RCC 7860 (cell line): ENCODE measurements at regions not wholly inside any gene's neighbourhood (a gene's known extent, or its start where the extent isn't known, plus 50 kb on each side); places are given as distances from the start of the nearest gene placed in this dataset.
"Not testable (repeated sequence)": the region's sequence is repeated elsewhere in the genome, so short reads cannot be mapped to it uniquely, and the experiment has no call there.

Experiments
- DNase-seq: peaks from one replicate; pipeline ENCODE4 v3.0.0-alpha.2; 2015; ENCODE audit warnings: low spot score
- FAIRE-seq: peaks from 2 replicates; lab custom pipeline; 2012; peaks lifted over from hg19 to GRCh38; lab: Jason Lieb, UNC

DNA sequence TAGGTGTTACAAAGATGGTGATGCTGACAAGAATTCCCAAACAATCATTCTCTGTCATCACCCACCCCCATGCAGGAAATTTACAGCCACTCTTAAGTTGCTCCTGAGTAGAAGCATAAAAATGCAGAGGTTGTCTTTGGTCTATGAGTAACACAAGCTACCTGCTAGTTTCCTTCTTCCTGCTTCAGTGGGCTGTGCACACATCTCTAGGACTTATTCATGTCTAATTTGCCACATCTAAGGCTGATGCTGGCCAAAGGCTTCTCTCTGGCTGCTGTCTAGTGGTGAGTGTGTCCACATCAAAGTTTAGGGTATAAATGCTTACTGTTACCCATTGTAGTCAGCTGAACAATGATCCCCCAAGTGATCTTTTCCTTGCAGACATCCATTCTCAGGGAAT, 662.5 kb downstream of the TYW1 start:
- no peak for FAIRE-seq
- DNase-seq: no peak

DNA sequence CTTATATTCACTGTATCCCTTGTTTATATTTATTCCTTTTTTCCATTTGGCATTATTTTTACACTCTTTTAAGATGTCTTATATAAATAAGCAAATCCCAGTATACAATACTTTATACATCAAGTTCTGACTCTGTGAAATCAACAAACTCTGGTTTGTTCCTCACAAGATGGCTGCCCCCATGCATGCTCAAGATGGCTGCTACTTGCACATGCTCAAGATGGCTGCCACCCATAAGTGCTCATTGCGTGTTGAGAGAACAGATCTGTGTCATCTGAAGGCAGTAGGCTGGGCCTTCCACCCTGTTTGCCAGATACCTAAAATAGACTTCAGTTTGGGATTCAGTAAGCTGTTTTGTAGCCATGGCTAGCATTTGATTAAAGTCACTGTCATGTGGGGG, 666.2 kb downstream of the TYW1 start:
- DNase-seq (no peak), FAIRE-seq (no peak)

DNA sequence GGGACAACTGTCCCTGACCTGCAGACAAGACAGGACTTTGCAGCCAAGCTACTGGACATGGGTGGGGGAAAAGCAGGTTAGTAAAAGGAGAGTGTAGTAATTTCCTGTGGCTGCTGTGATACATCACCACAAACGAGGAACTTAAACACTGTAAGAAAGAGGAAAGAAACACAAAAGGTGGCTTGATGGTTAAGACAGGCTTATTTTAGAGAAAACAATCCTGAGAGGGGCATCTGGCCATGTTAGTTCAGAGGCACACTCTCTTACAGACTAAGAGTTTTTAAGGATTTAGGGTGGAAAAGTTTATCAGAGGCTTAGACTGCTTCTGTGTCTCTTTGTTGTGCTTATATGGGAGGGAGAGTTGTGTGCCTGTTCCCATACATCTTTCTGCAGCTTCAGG, 667.0 kb downstream of the TYW1 start:
- FAIRE-seq (no peak), DNase-seq (no peak)

DNA sequence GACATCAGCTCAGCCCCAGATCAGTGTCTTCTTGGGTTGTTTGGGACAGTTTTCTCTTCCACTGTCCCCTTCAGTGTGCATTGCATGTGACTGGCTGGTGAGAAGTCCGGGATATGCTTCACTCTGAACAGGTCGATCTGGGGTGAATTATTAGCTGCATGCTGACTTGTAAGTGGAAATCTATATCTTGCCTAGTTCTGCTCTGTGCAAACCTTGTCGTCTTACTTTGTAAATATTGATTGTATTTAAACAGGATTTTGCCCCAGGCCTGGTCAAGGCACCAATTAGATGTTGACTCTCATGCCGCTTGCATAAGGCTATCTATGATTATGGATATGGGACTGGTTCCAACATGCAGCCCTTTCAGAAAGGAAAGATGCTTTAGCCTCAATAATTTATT, 669.7 kb downstream of the TYW1 start:
- FAIRE-seq, DNase-seq: not testable (repeated sequence)

DNA sequence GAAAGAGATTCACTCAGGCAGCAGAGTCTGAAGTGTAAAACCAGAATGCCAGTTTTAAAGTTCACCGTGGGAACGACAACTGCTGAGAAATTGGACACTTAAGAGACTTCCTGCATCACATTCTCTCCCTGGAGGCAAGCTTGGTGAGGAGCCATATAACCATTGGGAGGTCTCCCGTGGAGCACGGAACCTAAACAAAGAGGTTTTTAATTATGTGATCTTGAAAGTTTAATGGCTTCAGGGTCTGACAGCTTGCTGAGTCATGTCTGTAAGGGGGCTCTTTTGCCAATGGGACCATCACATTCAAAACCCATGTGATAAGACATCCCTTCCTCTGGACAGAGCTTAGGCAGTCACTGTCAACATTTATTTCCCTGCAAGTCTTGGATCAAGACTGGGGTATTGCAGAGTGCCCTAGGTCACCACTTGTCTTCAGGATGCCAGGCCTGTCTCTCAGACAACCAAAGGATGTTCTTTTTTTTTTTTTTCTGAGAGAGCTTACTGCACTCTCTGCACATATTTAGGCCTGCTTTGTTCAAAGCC, 674.4 kb downstream of the TYW1 start:
- DNase-seq (no peak), FAIRE-seq (no peak)

DNA sequence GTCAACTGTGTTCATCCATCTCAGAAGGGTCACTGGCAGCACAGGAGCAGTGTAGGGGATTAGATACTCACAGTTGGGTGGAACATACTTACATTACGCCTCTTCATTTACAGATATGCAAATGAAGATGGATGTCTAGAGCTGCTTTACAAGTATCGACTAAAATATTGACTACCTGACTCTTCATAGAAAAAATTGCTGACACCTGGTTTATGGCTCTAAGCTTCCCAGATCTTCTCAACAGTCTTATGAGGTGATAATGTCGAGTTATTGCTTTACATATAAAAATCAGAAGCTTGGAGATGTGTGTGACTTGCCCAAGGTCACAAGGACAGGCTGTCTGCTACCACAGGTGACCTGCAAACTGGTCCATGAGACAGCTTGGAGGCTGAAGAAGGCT, 677.2 kb downstream of the TYW1 start:
- DNase-seq: no peak
- no peak for FAIRE-seq

GRCh38 chr7:67674862-67675261, 678.2 kb downstream of the TYW1 start:
- not testable (repeated sequence) for FAIRE-seq, DNase-seq

DNA sequence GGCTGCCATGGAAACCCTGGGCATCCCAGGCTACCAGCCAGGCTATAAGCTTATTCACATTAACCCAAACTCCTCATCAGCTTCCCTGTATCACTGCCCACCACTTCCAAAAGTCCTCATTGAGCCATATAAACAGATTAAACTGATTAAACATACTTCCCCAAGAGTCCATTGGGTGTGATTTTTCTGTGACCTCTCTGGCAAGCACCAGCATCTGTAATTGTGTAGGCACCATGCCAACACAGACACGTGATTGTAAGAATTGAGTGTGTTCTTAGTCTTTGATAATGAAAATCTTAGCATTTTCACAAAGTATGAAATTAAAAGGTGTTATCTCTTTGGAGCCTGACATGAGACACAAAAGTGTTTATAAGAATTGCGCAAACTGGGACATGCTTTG, 679.3 kb downstream of the TYW1 start:
- DNase-seq (no peak), FAIRE-seq (no peak)

DNA sequence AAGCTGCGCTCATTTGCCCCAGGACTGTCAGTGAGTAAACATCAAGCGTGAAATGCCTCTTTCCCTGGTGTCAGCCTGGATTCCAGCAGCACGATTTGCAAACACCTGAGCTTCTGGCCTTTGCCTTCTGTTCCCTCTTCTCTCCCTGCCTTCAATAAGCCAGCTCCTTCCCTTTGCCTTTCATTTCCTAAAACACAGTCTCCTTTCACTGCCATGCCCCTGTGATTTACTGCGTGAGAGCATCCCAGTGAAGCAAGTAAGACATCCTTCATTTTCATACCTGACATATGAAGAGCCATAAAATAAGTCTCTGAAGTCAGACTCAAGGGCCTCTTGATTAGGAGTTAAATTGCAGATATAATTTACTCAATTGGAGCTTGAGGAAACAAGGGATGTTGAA, 681.8 kb downstream of the TYW1 start:
- FAIRE-seq (no peak), DNase-seq (no peak)

DNA sequence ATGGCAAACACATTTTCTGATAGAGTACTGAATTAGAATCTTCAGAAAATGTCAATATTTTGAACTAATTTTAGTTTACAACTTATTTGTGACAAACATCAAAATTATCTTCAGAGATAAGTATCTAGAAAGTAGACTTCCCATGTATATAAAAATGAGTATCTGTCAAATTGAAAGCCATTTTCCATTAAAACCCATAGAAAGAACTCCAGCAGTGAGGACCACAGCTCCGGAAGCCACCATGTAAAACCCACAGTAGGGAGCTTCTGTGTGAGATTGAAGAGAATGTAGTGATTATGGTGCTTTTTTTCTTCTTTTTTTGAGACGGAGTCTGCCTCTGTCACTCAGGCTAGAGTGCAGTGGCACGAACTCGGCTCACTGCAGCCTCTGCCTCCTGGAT, 687.0 kb downstream of the TYW1 start:
- DNase-seq (no peak), FAIRE-seq (no peak)

- DNase-seq (no peak), FAIRE-seq (no peak)
Observed at GRCh38 chr7:67690700-67691099, 694.1 kb downstream of the TYW1 start.

GRCh38 chr7:67692425-67692824, 695.8 kb downstream of the TYW1 start:
- DNase-seq (no peak), FAIRE-seq (no peak)

DNA sequence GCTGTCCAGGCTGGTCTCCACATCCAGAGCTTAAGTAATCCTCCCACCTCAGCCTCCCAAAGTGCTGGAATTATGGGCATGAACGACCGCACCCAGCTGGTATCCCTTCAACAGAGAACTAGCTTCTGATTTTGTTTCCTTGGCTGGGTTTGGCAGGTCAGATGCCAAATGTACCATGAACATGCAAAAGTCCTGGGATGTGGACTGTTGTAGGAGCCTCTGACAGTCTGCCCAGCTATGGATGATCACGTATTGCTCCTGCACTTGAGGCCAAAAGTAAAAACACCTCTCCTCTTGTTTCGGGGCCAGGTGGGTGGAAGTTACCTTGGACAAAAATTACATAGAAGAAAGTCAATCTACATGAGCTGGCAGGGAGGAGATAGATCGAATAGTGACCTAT, 699.5 kb downstream of the TYW1 start:
- DNase-seq (no peak), FAIRE-seq (no peak)

DNA sequence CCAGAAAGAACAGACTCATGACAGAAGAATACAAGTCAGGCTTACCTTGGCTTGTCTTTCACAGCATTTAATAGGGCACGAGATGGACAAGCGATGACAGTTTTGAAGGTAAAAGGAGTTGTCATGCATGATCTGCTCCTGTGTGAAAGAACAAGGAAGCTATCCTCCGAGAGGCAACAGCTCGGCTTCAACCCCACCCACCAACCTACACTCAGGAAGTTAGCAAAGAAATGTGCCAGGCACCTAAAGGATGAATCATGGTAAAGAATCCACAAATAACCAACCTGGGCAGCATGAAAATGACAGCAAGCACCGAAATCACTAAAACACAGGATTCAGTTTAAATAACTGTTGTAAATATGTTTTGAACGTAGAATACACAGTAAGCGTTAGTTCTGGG, 700.2 kb downstream of the TYW1 start:
- DNase-seq (no peak), FAIRE-seq (no peak)

DNA sequence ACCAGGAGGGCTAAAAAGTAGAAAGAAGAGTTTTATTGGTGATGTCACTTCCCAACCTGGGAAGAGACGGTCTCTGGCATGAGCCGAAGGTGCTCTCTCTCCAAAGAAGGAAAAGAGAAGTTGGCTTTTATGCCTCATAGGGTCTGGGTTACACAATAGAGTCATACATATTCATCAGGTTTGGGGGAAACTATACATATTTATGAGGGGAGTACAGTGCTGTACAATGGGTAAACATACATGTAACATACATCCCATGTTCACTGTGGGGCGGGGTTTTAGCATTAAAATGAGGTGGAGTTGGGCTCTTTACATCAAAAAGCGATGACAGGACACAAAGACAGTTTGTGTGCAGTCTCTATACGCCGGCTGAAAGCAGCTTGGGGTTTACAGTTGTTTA, 701.7 kb downstream of the TYW1 start:
- DNase-seq: no peak
- no peak for FAIRE-seq

- DNase-seq: no peak
- FAIRE-seq: no peak
Observed at GRCh38 chr7:67705850-67706249, 709.2 kb downstream of the TYW1 start.

DNA sequence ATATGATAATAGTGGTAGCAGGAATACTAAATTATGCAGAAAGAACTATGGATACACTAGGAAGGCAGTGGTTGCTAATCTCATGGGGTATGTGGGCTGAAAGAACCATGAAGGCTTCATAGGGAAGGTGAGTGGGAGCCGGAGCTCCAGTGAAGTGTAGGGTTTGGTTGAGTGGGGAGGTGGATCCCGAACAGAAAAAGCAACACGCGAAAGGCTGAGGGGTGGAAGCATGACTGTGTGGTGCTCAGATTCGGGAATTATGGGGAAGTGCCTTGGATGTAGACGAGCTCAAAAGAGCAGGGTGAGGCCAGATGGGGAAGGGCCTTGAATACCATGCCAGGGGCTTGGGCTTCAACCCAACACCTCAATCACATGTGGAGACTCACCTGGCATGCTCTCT, 715.1 kb downstream of the TYW1 start:
- DNase-seq (no peak), FAIRE-seq (no peak)

DNA sequence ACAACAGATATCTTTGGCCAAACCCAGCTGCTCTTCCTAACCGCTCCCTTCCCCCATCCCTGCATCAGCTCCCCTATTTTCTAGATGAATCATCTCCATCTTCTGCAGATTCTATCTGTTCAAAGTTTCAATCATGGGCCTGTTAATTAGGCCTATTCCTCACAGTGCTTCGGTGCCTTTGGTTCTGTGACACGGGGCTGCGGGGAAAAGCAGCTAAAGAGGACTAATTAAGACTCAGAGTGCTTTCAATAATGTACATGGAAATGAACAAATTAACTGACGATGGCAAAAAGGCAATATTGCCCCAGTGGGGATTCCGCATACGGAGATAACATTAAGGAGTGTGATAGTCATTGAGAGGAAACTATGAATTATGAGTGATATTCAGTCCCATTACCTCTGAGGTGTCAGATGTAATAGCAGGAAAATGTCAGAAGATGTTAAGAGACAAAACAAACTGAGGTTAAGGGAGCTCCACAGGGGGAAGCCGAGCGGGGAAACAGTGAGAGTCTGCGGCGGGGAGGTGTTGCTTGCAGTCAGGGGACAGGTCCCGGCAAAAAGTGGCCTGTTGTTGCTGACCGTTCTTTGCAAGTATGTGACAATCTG, 716.9 kb downstream of the TYW1 start:
- DNase-seq: no peak
- FAIRE-seq: no peak

- no peak for FAIRE-seq
Observed at GRCh38 chr7:67716729-67717128, 720.1 kb downstream of the TYW1 start.

DNA sequence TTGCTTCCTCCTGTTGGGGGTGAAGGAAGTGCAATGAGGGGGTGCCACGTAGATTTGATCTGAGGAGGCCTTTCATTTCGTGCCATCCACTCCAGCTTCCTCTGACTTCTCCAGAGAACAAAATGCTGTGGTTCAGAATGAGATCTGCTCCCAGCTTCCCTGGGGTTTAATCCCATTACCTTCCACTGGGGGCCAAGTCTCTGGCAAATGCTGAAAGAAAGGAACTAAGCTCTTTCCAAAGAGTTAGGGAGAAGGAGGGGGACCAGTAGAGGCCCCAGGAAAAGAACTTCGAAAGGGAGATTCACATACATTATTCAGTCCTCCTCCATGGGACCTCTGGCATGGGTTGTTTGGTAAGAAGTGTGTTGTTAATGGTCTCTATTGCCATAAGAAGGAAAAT, 727.0 kb downstream of the TYW1 start:
- FAIRE-seq (no peak), DNase-seq (no peak)

More at GRCh38 chr7:67716729-67717128, 720.1 kb downstream of the TYW1 start:
- DNase-seq: no peak

DNA sequence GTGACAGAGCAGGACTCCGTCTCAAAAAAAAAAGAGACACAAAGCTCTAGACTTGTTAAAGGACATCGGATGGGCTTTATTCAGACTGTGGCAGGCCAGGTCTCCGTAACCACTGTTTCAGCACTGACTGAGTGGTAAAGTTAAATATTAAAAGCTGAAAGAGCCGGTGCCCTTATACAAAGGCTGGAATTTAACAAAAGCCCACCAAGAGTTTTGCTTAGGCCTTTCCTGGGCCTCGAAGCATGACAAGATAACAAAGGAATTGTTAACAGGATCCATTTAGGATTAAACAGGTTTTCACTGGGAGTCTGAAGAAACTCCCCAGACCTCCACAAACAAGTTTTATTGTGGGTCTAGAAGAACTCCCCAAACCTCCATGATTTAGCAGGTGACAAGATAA, 727.8 kb downstream of the TYW1 start:
- no peak for DNase-seq
- no peak for FAIRE-seq

DNA sequence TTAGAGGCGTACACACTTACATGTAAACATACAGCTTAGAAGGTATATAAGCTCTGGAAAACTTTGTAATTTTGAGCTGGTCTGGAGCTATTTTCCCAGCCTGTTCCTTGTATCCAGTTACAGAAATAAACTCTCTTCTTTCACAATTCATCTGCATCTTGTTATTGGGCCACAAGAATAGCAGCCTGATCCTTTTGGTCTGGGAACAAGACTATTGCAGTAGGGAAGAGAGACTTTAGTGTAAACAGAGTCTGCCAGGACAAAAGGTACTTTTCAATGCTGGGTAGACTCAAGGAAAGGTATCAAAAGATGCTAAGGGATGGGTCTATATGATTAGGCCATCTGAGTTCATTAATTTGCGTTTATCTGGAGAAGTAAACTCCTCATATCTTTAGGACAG, 728.3 kb downstream of the TYW1 start:
- FAIRE-seq (no peak), DNase-seq (no peak)

DNA sequence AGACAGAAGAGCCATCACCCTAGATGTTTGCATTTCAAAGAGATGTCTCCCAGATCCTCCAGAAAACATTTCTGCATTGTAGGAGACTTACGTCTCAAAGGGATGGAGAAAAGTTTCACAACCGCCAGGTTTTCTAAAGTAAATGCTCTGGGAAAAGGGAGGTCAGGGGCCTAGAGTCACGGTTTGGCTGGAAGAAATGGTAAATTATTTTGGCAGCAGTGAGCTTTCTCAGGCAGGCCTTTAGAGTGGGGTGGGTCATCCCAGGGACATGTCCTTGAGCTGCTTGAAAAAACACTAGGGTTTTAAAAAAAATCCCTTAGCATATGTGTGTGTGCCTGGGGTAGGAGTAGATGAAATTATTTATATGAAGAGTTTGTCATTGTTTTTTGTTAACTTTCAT, 728.8 kb downstream of the TYW1 start:
- no peak for FAIRE-seq
- no peak for DNase-seq
